ENCODE measurements at regions not wholly inside any gene's neighbourhood (a gene's known extent, or its start where the extent isn't known, plus 50 kb on each side); places are given as distances from the start of the nearest gene placed in this dataset.

GRCh38 chr1:99457381-99458165, 188.3 kb upstream of the PALMD start:
- Histone ChIP-seq H3K4me2 (no peak overlapping the region), H4K20me1 (ENCODE audit: insufficient read depth, poor library complexity, severe bottlenecking) (no peaks in the 10 kb centered on the region), H3K9me3 (ENCODE audit: low read depth) (no peaks in the 10 kb centered on the region), H3K36me3 (replicated peaks; ENCODE audit: insufficient read depth, low read depth) (no peaks in the 10 kb centered on the region), H2AFZ (no peak overlapping the region), H3K27me3 (no peaks in the 10 kb centered on the region), H3K4me3 (no peak overlapping the region), H3K4me1 (ENCODE audit: insufficient read depth) (no peaks in the 10 kb centered on the region), H3K79me2 (no peaks in the 10 kb centered on the region), H3K9me2 (replicated peaks; ENCODE audit: insufficient read depth) (no peaks in the 10 kb centered on the region), H3K27ac (no peak overlapping the region)
- no peak for TF ChIP-seq CTCF (IDR thresholded peaks at IDR 0.05; ENCODE audit: poor library complexity)
- TF ChIP-seq EZH2phosphoT487 (IDR thresholded peaks at IDR 0.05; ENCODE audit: low read depth, severe bottlenecking, unreplicated experiment) = no peak
- no peak for TF ChIP-seq EZH2 (IDR thresholded peaks at IDR 0.05; ENCODE audit: borderline replicate concordance)
- no peak for DNase-seq (ENCODE audit: low spot score)
- 80% methylated on average over 4 of the region's 4 CpGs for WGBS (ENCODE audit: low lambda C conversion rate, missing lambda C conversion rate)

GRCh38 chr1:99461499-99461898, 184.4 kb upstream of the PALMD start:
- Histone ChIP-seq H3K79me2 (no peaks in the 10 kb centered on the region), H4K20me1 (ENCODE audit: insufficient read depth, poor library complexity, severe bottlenecking) (no peaks in the 10 kb centered on the region), H3K4me3 (no peak overlapping the region), H3K27me3 (no peaks in the 10 kb centered on the region), H3K9me3 (ENCODE audit: low read depth) (no peaks in the 10 kb centered on the region), H2AFZ (no peak overlapping the region), H3K27ac (no peak overlapping the region), H3K36me3 (replicated peaks; ENCODE audit: insufficient read depth, low read depth) (no peaks in the 10 kb centered on the region), H3K9me2 (replicated peaks; ENCODE audit: insufficient read depth) (no peaks in the 10 kb centered on the region), H3K4me2 (no peak overlapping the region), H3K4me1 (ENCODE audit: insufficient read depth) (no peaks in the 10 kb centered on the region)
- DNase-seq (ENCODE audit: low spot score) = no peak
- no peak for TF ChIP-seq EZH2 (IDR thresholded peaks at IDR 0.05; ENCODE audit: borderline replicate concordance)
- no peak for TF ChIP-seq CTCF (IDR thresholded peaks at IDR 0.05; ENCODE audit: poor library complexity)
- no peak for TF ChIP-seq EZH2phosphoT487 (IDR thresholded peaks at IDR 0.05; ENCODE audit: low read depth, severe bottlenecking, unreplicated experiment)
- WGBS (ENCODE audit: low lambda C conversion rate, missing lambda C conversion rate) = 90% methylated on average over 2 of the region's 2 CpGs

GRCh38 chr1:99464738-99465137, 181.2 kb upstream of the PALMD start:
- Histone ChIP-seq H3K27ac (no peak overlapping the region), H4K20me1 (ENCODE audit: insufficient read depth, poor library complexity, severe bottlenecking) (no peaks in the 10 kb centered on the region), H3K36me3 (replicated peaks; ENCODE audit: insufficient read depth, low read depth) (no peaks in the 10 kb centered on the region), H3K4me1 (ENCODE audit: insufficient read depth) (no peaks in the 10 kb centered on the region), H3K27me3 (no peaks in the 10 kb centered on the region), H3K9me3 (ENCODE audit: low read depth) (no peaks in the 10 kb centered on the region), H3K79me2 (no peaks in the 10 kb centered on the region), H3K4me3 (no peak overlapping the region), H2AFZ (no peak overlapping the region), H3K4me2 (no peak overlapping the region), H3K9me2 (replicated peaks; ENCODE audit: insufficient read depth) (no peaks in the 10 kb centered on the region)
- 81% methylated on average over 1 of the region's 1 CpG for WGBS (ENCODE audit: low lambda C conversion rate, missing lambda C conversion rate)
- TF ChIP-seq CTCF (IDR thresholded peaks at IDR 0.05; ENCODE audit: poor library complexity) = no peak
- no peak for TF ChIP-seq EZH2phosphoT487 (IDR thresholded peaks at IDR 0.05; ENCODE audit: low read depth, severe bottlenecking, unreplicated experiment)
- TF ChIP-seq EZH2 (IDR thresholded peaks at IDR 0.05; ENCODE audit: borderline replicate concordance) = no peak
- DNase-seq (ENCODE audit: low spot score) = no peak
